ENCODE measurements at regions not wholly inside any gene's neighbourhood (a gene's known extent, or its start where the extent isn't known, plus 50 kb on each side); places are given as distances from the start of the nearest gene placed in this dataset.

- peak; percentile 87 for FAIRE-seq
- dilution Hi-C loops (cut with MboI; ENCODE audit: extremely low pct_ligation_motif_present, low sequenced_read_pairs), result no loop called here
Observed at GRCh38 chr1:59018860-59019259, 235.0 kb upstream of the JUN start.

GRCh38 chr1:59020151-59020997 is 236.5 kb upstream of the JUN start:
- Histone ChIP-seq H3K79me2 (ENCODE audit: control insufficient read depth, insufficient read depth, low read length) (no peaks in the 10 kb centered on the region), H3K27me3 (ENCODE audit: control insufficient read depth, extremely low read depth, insufficient read depth, low read length) (no peaks in the 10 kb centered on the region), H2AFZ (ENCODE audit: control insufficient read depth, low read length) (peak overlapping the region; percentile 93), H3K27ac (ENCODE audit: control insufficient read depth, insufficient read depth, low read length) (peak overlapping the region; percentile 47), H3K9ac (ENCODE audit: control insufficient read depth, extremely low read depth, insufficient read depth, low read length) (peak overlapping the region; percentile 38), H3K36me3 (ENCODE audit: control insufficient read depth in 2 of 2, extremely low read depth in 1 of 2, insufficient read depth in 2 of 2, low read length in 2 of 2) (no peaks in the 10 kb centered on the region), H4K20me1 (ENCODE audit: control insufficient read depth, extremely low read depth, insufficient read depth, low read length) (no peaks in the 10 kb centered on the region), H3K4me2 (ENCODE audit: control insufficient read depth, extremely low read depth, insufficient read depth, low read depth, low read length) (peak overlapping the region; percentile 94), H3K9me3 (ENCODE audit: control insufficient read depth, low read depth, low read length) (no peaks in the 10 kb centered on the region), H3K9me1 (ENCODE audit: control insufficient read depth, extremely low read depth, insufficient read depth, low read length) (no peaks in the 10 kb centered on the region), H3K4me1 (ENCODE audit: control insufficient read depth, extremely low read depth, insufficient read depth, low read length) (peaks cover 54% of the 10 kb centered on the region), H3K4me3 (ENCODE audit: control insufficient read depth in 2 of 3, extremely low read depth in 1 of 3, insufficient read depth in 2 of 3, low read depth in 1 of 3, low read length in 3 of 3) (peak overlapping the region in 2 of 3 experiments; percentile 56 to 68)
- no peak for TF ChIP-seq CTCF (optimal IDR thresholded peaks at IDR 0.05 in 1 of 3, IDR thresholded peaks at IDR 0.05 in 1 of 3, conservative IDR thresholded peaks at IDR 0.05 in 1 of 3; ENCODE audit: extremely low read depth in 1 of 3, insufficient read depth in 2 of 3, low read length in 3 of 3)
- no peak for TF ChIP-seq EZH2 (IDR thresholded peaks at IDR 0.05; ENCODE audit: low read length)
- FAIRE-seq, result peak; percentile 78
- DNase-seq (ENCODE audit: low read depth, low spot score), result no peak
- dilution Hi-C loops (cut with MboI; ENCODE audit: extremely low pct_ligation_motif_present, low sequenced_read_pairs), result no loop called here

More at GRCh38 chr1:59018860-59019259, 235.0 kb upstream of the JUN start:
- Histone ChIP-seq H3K27me3 (ENCODE audit: control insufficient read depth, extremely low read depth, insufficient read depth, low read length) (no peaks in the 10 kb centered on the region), H3K36me3 (ENCODE audit: control insufficient read depth in 2 of 2, extremely low read depth in 1 of 2, insufficient read depth in 2 of 2, low read length in 2 of 2) (no peaks in the 10 kb centered on the region), H3K4me1 (ENCODE audit: control insufficient read depth, extremely low read depth, insufficient read depth, low read length) (peaks cover 61% of the 10 kb centered on the region), H3K4me2 (ENCODE audit: control insufficient read depth, extremely low read depth, insufficient read depth, low read depth, low read length) (no peak overlapping the region), H3K9ac (ENCODE audit: control insufficient read depth, extremely low read depth, insufficient read depth, low read length) (no peak overlapping the region), H3K9me3 (ENCODE audit: control insufficient read depth, low read depth, low read length) (no peaks in the 10 kb centered on the region), H3K4me3 (ENCODE audit: control insufficient read depth in 2 of 3, extremely low read depth in 1 of 3, insufficient read depth in 2 of 3, low read depth in 1 of 3, low read length in 3 of 3) (no peak overlapping the region), H3K9me1 (ENCODE audit: control insufficient read depth, extremely low read depth, insufficient read depth, low read length) (no peaks in the 10 kb centered on the region), H3K79me2 (ENCODE audit: control insufficient read depth, insufficient read depth, low read length) (no peaks in the 10 kb centered on the region), H3K27ac (ENCODE audit: control insufficient read depth, insufficient read depth, low read length) (peak overlapping the region; percentile 33), H4K20me1 (ENCODE audit: control insufficient read depth, extremely low read depth, insufficient read depth, low read length) (no peaks in the 10 kb centered on the region), H2AFZ (ENCODE audit: control insufficient read depth, low read length) (peak overlapping the region; percentile 28)
- no peak for DNase-seq (ENCODE audit: low read depth, low spot score)
- TF ChIP-seq EZH2 (IDR thresholded peaks at IDR 0.05; ENCODE audit: low read length) (no peak), CTCF (optimal IDR thresholded peaks at IDR 0.05 in 1 of 3, IDR thresholded peaks at IDR 0.05 in 1 of 3, conservative IDR thresholded peaks at IDR 0.05 in 1 of 3; ENCODE audit: extremely low read depth in 1 of 3, insufficient read depth in 2 of 3, low read length in 3 of 3) (no peak)
